SK-N-SH treated with all-trans-retinoic acid at 6 μM for 48 hours (cell line): ENCODE measurements at regions not wholly inside any gene's neighbourhood (a gene's known extent, or its start where the extent isn't known, plus 50 kb on each side); places are given as distances from the start of the nearest gene placed in this dataset.

Experiments
- PATZ1 ChIP-seq: fragments of 250-450 bp; sonication (Bioruptor Pico); IDR thresholded peaks from 2 replicates; pipeline ENCODE4 v1.8.0; 2020; ENCODE audit warnings: mild to moderate bottlenecking, moderate library complexity, borderline replicate concordance
- ZC3H10 ChIP-seq: fragments of 250-450 bp; sonication (Bioruptor Pico); IDR thresholded peaks from 2 replicates; pipeline ENCODE4 v1.5.1; 2021; ENCODE audit warnings: mild to moderate bottlenecking, moderate library complexity
- ZFP30 ChIP-seq: fragments of 450-650 bp; formaldehyde crosslinking; IDR thresholded peaks from 2 replicates; pipeline ENCODE4 v1.5.0; 2022; ENCODE audit warnings: mild to moderate bottlenecking, moderate library complexity

DNA sequence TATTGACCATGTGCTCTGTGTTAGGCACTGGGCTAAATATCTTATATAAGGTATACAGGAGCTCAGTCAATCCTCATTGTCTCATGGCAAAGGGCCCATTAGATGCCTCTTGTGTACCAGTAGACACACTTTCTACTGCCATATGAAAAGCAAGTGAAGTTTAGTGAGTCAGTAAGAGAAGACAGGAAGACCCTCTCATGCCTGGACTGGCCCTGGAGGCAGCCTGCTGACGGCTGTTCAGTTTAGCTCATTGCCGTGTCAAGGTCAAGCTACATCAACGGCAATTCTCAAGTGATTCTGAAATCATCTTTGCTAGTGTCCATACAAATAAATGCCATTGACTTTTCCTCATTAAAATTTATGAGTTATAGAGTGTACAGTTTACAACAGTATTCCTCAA lies 237.9 kb downstream of the IRX1 start:
- TF ChIP-seq PATZ1 (no peak), ZFP30 (CRISPR knock-in tag) (no peak), ZC3H10 (CRISPR knock-in tag) (no peak)
